Nephron progenitor cell (in vitro differentiated cells): ENCODE measurements at regions not wholly inside any gene's neighbourhood (a gene's known extent, or its start where the extent isn't known, plus 50 kb on each side); places are given as distances from the start of the nearest gene placed in this dataset.
A peak's percentile ranks its signal among the peaks of the same experiment; 100 is the strongest.

Source experiments
- DNase-seq: peaks from one replicate; pipeline ENCODE4 v3.0.0; 2021
- H3K27ac Mint-ChIP-seq: 2 replicates; pipeline ENCODE4 v1.8.0; 2021; ENCODE audit warnings: mild to moderate bottlenecking, moderate library complexity, mixed read lengths
- H3K27me3 Mint-ChIP-seq: 2 replicates; pipeline ENCODE4 v1.8.0; 2021; ENCODE audit warnings: mild to moderate bottlenecking, low read depth, mixed read lengths; ENCODE audit not compliant: poor library complexity
- H3K36me3 Mint-ChIP-seq: 2 replicates; pipeline ENCODE4 v1.8.0; 2021; ENCODE audit warnings: low read depth, mixed read lengths
- H3K4me1 Mint-ChIP-seq: 2 replicates; pipeline ENCODE4 v1.8.0; 2021; ENCODE audit warnings: mixed read lengths
- H3K4me3 Mint-ChIP-seq: 2 replicates; pipeline ENCODE4 v1.8.0; 2021; ENCODE audit warnings: mild to moderate bottlenecking, moderate library complexity, mixed read lengths
- H3K9me3 Mint-ChIP-seq: 2 replicates; pipeline ENCODE4 v1.8.0; 2021; ENCODE audit warnings: mild to moderate bottlenecking, moderate library complexity, mixed read lengths
- CTCF ChIP-seq: fragments of 200-600 bp; sonication (generic); IDR thresholded peaks from 2 replicates; pipeline ENCODE4 v1.5.0; 2021; ENCODE audit warnings: antibody characterized with exemption

- no peak for DNase-seq
- TF ChIP-seq CTCF: no peak
- peaks cover 73% of the 10 kb centered on the region for H3K4me1 Mint-ChIP-seq
- no peaks in the 10 kb centered on the region for H3K36me3 Mint-ChIP-seq
- H3K9me3 Mint-ChIP-seq: no peaks in the 10 kb centered on the region
- no peak overlapping the region for H3K4me3 Mint-ChIP-seq
- H3K27ac Mint-ChIP-seq: no peak overlapping the region
- H3K27me3 Mint-ChIP-seq: peaks cover 5% of the 10 kb centered on the region
These were observed 301.8 kb upstream of the DUSP10 start for GRCh38 chr1:222043444-222044292.

- no peak for DNase-seq
- Mint-ChIP-seq H3K27ac (peak overlapping the region; percentile 33), H3K4me1 (peaks cover 78% of the 10 kb centered on the region), H3K4me3 (no peak overlapping the region), H3K9me3 (no peaks in the 10 kb centered on the region), H3K27me3 (peaks cover 9% of the 10 kb centered on the region), H3K36me3 (no peaks in the 10 kb centered on the region)
- no peak for TF ChIP-seq CTCF
These were observed 300.2 kb upstream of the DUSP10 start for GRCh38 chr1:222042120-222042519.

- peaks cover 85% of the 10 kb centered on the region for H3K4me1 Mint-ChIP-seq
- no peaks in the 10 kb centered on the region for H3K36me3 Mint-ChIP-seq
- peak overlapping the region; percentile 92 for H3K27ac Mint-ChIP-seq
- H3K27me3 Mint-ChIP-seq: peaks cover 9% of the 10 kb centered on the region
- H3K9me3 Mint-ChIP-seq: no peaks in the 10 kb centered on the region
- TF ChIP-seq CTCF: no peak
- H3K4me3 Mint-ChIP-seq: peak overlapping the region; percentile 11
- DNase-seq: no peak
These were observed 299.1 kb upstream of the DUSP10 start for GRCh38 chr1:222040955-222041354.

GRCh38 chr1:222040121-222040805, 298.4 kb upstream of the DUSP10 start:
- no peaks in the 10 kb centered on the region for H3K36me3 Mint-ChIP-seq
- peak; percentile 16 for DNase-seq
- peak overlapping the region; percentile 92 for H3K27ac Mint-ChIP-seq
- TF ChIP-seq CTCF: no peak
- peaks cover 9% of the 10 kb centered on the region for H3K27me3 Mint-ChIP-seq
- H3K4me3 Mint-ChIP-seq: peak overlapping the region; percentile 11
- peaks cover 1% of the 10 kb centered on the region for H3K9me3 Mint-ChIP-seq
- peaks cover 78% of the 10 kb centered on the region for H3K4me1 Mint-ChIP-seq

GRCh38 chr1:222038971-222039370, 297.1 kb upstream of the DUSP10 start:
- H3K36me3 Mint-ChIP-seq: no peaks in the 10 kb centered on the region
- no peak for DNase-seq
- peaks cover 5% of the 10 kb centered on the region for H3K9me3 Mint-ChIP-seq
- H3K4me1 Mint-ChIP-seq: peaks cover 72% of the 10 kb centered on the region
- H3K27ac Mint-ChIP-seq: no peak overlapping the region
- TF ChIP-seq CTCF: no peak
- H3K4me3 Mint-ChIP-seq: no peak overlapping the region
- H3K27me3 Mint-ChIP-seq: peaks cover 6% of the 10 kb centered on the region
